GM12878 (cell line): ENCODE measurements at regions not wholly inside any gene's neighbourhood (a gene's known extent, or its start where the extent isn't known, plus 50 kb on each side); places are given as distances from the start of the nearest gene placed in this dataset.

ENCODE experiments used
- ATAC-seq: fragments of 200-7000 bp; cut with Tn5 transposase; 3 replicates; pipeline ENCODE4 v1.9.1; 2020; ENCODE audit warnings: mild to moderate bottlenecking, moderate library complexity
- BruUV-seq: library from RNA; stranded (reverse); fragments of 400-500 nt; replicated peaks from 2 replicates; lab custom pipeline; 2021; lab: Mats Ljungman, UMichigan
- CTCF ChIA-PET: fragments of 300-600 bp; sonication (Branson Sonifier 250); formaldehyde crosslinking; extraction: SDS; loops from one replicate; lab custom pipeline; 2021; ENCODE audit warnings: inconsistent platforms; lab: Yijun Ruan, JAX
- POLR2A ChIA-PET: fragments of 350-600 bp; formaldehyde crosslinking; extraction: SDS; loops from one replicate; lab custom pipeline; 2021; ENCODE audit warnings: inconsistent platforms; lab: Charles Lee
- RAD21 ChIA-PET: fragments of 300-600 bp; sonication (Branson Sonifier 250); formaldehyde crosslinking; loops from one replicate; lab custom pipeline; 2023; ENCODE audit warnings: antibody characterized with exemption; ENCODE audit not compliant: unreplicated experiment; lab: Charles Lee
- SMC1A ChIA-PET: fragments of 300-600 bp; sonication (Branson Sonifier 250); formaldehyde crosslinking; loops from one replicate; lab custom pipeline; 2023; ENCODE audit not compliant: unreplicated experiment, uncharacterized antibody; lab: Charles Lee
- DNase-seq: peaks from one replicate; pipeline ENCODE4 v3.0.0-alpha.2; 2011; ENCODE audit warnings: low read depth, low spot score
- FAIRE-seq: peaks from 3 replicates; lab custom pipeline; 2011; peaks lifted over from hg19 to GRCh38; lab: Jason Lieb, UNC
- H2AFZ ChIP-seq: 2 replicates; pipeline ENCODE4 v1.6.0; 2011; ENCODE audit warnings: low read depth, low read length, control low read depth; ENCODE audit not compliant: control insufficient read depth
- H3K27ac ChIP-seq: 2 replicates; pipeline ENCODE4 v1.5.1; 2011; ENCODE audit warnings: control low read depth; ENCODE audit not compliant: control insufficient read depth, insufficient read depth
- H3K27me3 ChIP-seq, 2 experiments: replicated peaks in 1 of 2; 2 replicates each; pipeline versions ENCODE4 v1.6.0 to v1.6.1; 2011; ENCODE audit warnings: low read length in 1 of 2; ENCODE audit not compliant: control insufficient read depth in 2 of 2, insufficient read depth in 2 of 2
- H3K36me3 ChIP-seq, 2 experiments: 2 replicates each; pipeline ENCODE4 v1.5.1; 2011; ENCODE audit warnings: low read length in 1 of 2; ENCODE audit not compliant: control insufficient read depth in 2 of 2, insufficient read depth in 2 of 2
- H3K4me1 ChIP-seq: 2 replicates; pipeline ENCODE4 v1.6.1; 2011; ENCODE audit warnings: mild to moderate bottlenecking, low read length, moderate library complexity, mixed read lengths; ENCODE audit not compliant: control insufficient read depth, insufficient read depth
- H3K4me2 ChIP-seq: 2 replicates; pipeline ENCODE4 v1.6.0; 2011; ENCODE audit warnings: control low read depth; ENCODE audit not compliant: control insufficient read depth, insufficient read depth
- H3K4me3 ChIP-seq: fragments of 200-600 bp; sonication (generic); 2 replicates; pipeline ENCODE4 v1.5.1; 2016
- H3K79me2 ChIP-seq: 2 replicates; pipeline ENCODE4 v1.6.0; 2011; ENCODE audit warnings: low read length; ENCODE audit not compliant: control insufficient read depth, insufficient read depth
- H3K9ac ChIP-seq: 2 replicates; pipeline ENCODE4 v1.8.0; 2011; ENCODE audit warnings: low read length, control low read depth, mixed read lengths; ENCODE audit not compliant: control insufficient read depth, insufficient read depth
- H3K9me3 ChIP-seq: replicated peaks from 3 replicates; pipeline ENCODE4 v1.5.1; 2011; ENCODE audit warnings: mild to moderate bottlenecking, low read length; ENCODE audit not compliant: control insufficient read depth, insufficient read depth
- H4K20me1 ChIP-seq: 2 replicates; pipeline ENCODE4 v1.6.0; 2011; ENCODE audit not compliant: control insufficient read depth, insufficient read depth
- CHD4 ChIP-seq: fragments of 200-600 bp; sonication (generic); IDR thresholded peaks from 2 replicates; pipeline ENCODE4 v1.6.1; 2016; ENCODE audit warnings: mild to moderate bottlenecking
- IKZF2 ChIP-seq, 2 experiments: fragments of 450-650 bp; IDR thresholded peaks; 2 replicates each; pipeline ENCODE4 v1.6.1; 2017; ENCODE audit warnings: mild to moderate bottlenecking in 2 of 2, moderate library complexity in 2 of 2
- IRF4 ChIP-seq: IDR thresholded peaks from 2 replicates; pipeline ENCODE4 v1.6.1; 2011; ENCODE audit warnings: low read depth, low read length
- KDM1A ChIP-seq: fragments of 200-600 bp; sonication (generic); IDR thresholded peaks from 2 replicates; pipeline ENCODE4 v1.6.1; 2016; ENCODE audit warnings: borderline replicate concordance
- NFIC ChIP-seq: IDR thresholded peaks from 2 replicates; pipeline ENCODE4 v1.6.1; 2012; ENCODE audit warnings: low read depth, mild to moderate bottlenecking, inconsistent platforms, low read length, moderate library complexity
- NFYB ChIP-seq: IDR thresholded peaks from 2 replicates; pipeline ENCODE4 v1.6.1; 2011; ENCODE audit warnings: low read depth, mild to moderate bottlenecking, low read length, improper control_type of control experiment, moderate library complexity; ENCODE audit not compliant: insufficient read depth
- NR2C2 ChIP-seq: IDR thresholded peaks from 2 replicates; pipeline ENCODE4 v1.6.1; 2011; ENCODE audit warnings: borderline replicate concordance, low read depth; ENCODE audit not compliant: control insufficient read depth, insufficient read length
- SREBF1 ChIP-seq: IDR thresholded peaks from 2 replicates; pipeline ENCODE4 v1.6.1; 2012; ENCODE audit warnings: mild to moderate bottlenecking, low read length
- SUPT20H ChIP-seq: IDR thresholded peaks from 2 replicates; pipeline ENCODE4 v1.6.1; 2011; ENCODE audit warnings: low read depth, mild to moderate bottlenecking, low read length, moderate library complexity, borderline replicate concordance; ENCODE audit not compliant: control insufficient read depth
- WRNIP1 ChIP-seq: IDR thresholded peaks from 2 replicates; pipeline ENCODE4 v1.6.1; 2011; ENCODE audit warnings: low read depth, low read length, improper control_type of control experiment, borderline replicate concordance
- YBX1 ChIP-seq: fragments of 450-650 bp; IDR thresholded peaks from 2 replicates; pipeline ENCODE4 v1.6.1; 2016; ENCODE audit warnings: antibody characterized with exemption
- YY1 ChIP-seq: IDR thresholded peaks from 2 replicates; pipeline ENCODE4 v1.6.1; 2011; ENCODE audit warnings: low read depth, mild to moderate bottlenecking, low read length
- ZNF24 ChIP-seq: fragments of 450-650 bp; IDR thresholded peaks from 2 replicates; pipeline ENCODE4 v1.6.1; 2017; ENCODE audit warnings: antibody characterized with exemption, mild to moderate bottlenecking
- ZNF274 ChIP-seq: IDR thresholded peaks from one replicate; pipeline ENCODE4 v1.8.0; 2011; ENCODE audit not compliant: insufficient read length, insufficient read depth
- ZSCAN29 ChIP-seq: fragments of 450-650 bp; IDR thresholded peaks from 2 replicates; pipeline ENCODE4 v1.6.1; 2017; ENCODE audit warnings: mild to moderate bottlenecking, moderate library complexity
- in situ Hi-C: fragments of 300-500 bp; cut with MboI; formaldehyde crosslinking; loops from 9 replicates; pipeline ENCODE4 v1.14.3; 2018; ENCODE audit warnings: mixed read lengths
- intact Hi-C: fragments of 100-400 bp; cut with micrococcal nuclease; formaldehyde crosslinking; loops from one replicate; pipeline ENCODE4 v1.14.2; 2022; ENCODE audit not compliant: unreplicated experiment
- TF ChIP-seq, protein P1 (sequence below): fragments of 450-650 bp; formaldehyde crosslinking; IDR thresholded peaks from 2 replicates; pipeline ENCODE4 v1.4.0; 2022; ENCODE audit warnings: mild to moderate bottlenecking, moderate library complexity
- TF ChIP-seq, protein P2 (sequence below): fragments of 450-650 bp; IDR thresholded peaks from 2 replicates; pipeline ENCODE4 v1.6.1; 2018; ENCODE audit warnings: borderline replicate concordance, mild to moderate bottlenecking; ENCODE audit not compliant: partially characterized antibody
- TF ChIP-seq, protein P3 (sequence below): fragments of 450-650 bp; IDR thresholded peaks from 2 replicates; pipeline ENCODE4 v1.6.1; 2014; ENCODE audit warnings: mild to moderate bottlenecking

DNA sequence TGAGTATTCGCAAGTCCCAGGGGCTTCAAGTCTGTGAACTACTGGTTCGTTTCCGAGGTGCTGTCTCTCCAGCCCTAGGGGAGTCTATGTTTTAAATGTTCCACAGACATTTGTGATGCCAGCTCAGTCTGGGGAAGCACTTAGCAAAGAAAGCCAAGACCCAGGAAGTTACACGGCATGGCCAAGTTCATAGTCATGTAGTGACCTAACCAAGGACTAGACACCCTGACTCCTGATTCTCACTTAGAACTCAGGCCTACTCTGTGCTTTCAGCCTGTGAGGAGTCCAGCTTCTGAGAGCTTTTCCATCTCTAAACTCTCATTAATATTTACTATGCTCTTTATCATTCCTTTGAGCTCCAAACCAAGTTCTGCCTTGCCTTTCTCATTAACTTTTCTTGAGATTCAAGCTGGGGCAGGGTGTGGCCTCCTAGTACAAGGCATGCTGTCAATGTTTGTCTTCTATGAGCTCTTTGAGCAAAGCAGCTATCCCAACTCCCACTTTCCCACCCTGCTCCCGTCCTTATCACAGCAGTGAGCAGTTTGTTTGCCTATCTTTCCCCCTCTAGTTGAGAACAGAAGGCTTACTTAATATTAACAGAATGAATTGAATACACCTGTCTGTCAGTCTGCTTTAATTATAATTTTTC lies 105.4 kb upstream of the FAM9C start (continued):
- TF ChIP-seq, protein P1, sequence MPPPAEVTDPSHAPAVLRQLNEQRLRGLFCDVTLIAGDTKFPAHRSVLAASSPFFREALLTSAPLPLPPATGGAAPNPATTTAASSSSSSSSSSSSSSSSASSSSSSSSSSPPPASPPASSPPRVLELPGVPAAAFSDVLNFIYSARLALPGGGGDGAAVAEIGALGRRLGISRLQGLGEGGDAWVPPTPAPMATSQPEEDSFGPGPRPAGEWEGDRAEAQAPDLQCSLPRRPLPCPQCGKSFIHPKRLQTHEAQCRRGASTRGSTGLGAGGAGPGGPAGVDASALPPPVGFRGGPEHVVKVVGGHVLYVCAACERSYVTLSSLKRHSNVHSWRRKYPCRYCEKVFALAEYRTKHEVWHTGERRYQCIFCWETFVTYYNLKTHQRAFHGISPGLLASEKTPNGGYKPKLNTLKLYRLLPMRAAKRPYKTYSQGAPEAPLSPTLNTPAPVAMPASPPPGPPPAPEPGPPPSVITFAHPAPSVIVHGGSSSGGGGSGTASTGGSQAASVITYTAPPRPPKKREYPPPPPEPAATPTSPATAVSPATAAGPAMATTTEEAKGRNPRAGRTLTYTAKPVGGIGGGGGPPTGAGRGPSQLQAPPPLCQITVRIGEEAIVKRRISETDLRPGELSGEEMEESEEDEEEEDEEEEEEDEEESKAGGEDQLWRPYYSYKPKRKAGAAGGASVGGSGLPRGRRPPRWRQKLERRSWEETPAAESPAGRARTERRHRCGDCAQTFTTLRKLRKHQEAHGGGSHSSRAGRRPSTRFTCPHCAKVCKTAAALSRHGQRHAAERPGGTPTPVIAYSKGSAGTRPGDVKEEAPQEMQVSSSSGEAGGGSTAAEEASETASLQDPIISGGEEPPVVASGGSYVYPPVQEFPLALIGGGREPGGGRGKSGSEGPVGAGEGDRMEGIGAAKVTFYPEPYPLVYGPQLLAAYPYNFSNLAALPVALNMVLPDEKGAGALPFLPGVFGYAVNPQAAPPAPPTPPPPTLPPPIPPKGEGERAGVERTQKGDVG: no peak
- no peak for TF ChIP-seq SUPT20H
- TF ChIP-seq IRF4: no peak

DNA sequence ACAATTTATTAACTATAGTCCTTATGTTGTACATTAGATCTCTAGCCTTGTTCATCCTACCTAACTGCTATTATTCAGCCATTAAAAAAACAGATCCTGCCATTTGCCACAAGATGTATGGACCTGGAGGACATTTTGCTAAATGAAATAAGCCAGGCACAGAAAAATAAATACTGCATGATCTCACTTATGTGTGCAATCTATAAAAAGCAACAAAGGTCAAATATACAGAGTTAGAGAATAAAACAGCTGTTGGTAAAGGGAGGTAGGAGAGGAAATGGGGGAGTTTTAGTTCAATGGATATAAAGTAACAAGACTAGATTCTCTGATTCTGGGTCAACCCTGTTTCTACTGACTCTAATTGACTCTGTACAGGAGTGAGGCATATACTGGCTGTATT lies 103.3 kb upstream of the FAM9C start:
- RAD21 ChIA-PET: no interaction called here
- no peak for ATAC-seq
- DNase-seq: no peak
- SMC1A ChIA-PET: interaction anchor here (1.0 to 1.5 kb wide), 2 partner anchors 14 to 55 kb away, joined by 3 to 4 read pairs; no protein-coding TSS in a partner anchor
- no peaks in the 10 kb centered on the region for H3K79me2 ChIP-seq
- CTCF ChIA-PET: interaction anchor here (1.3 kb wide), 1 partner anchor 201 kb away, joined by 5 read pairs; no protein-coding TSS in a partner anchor
- intact Hi-C loops (no loop called here), in situ Hi-C loops (no loop called here)
- no peaks in the 10 kb centered on the region for H3K4me1 ChIP-seq
- POLR2A ChIA-PET: no interaction called here
- H3K9ac ChIP-seq: no peak overlapping the region
- no peak overlapping the region for H3K4me3 ChIP-seq
- no TSS peak for BruUV-seq
- no peak overlapping the region for H2AFZ ChIP-seq
- H3K36me3 ChIP-seq: no peaks in the 10 kb centered on the region
- H3K27me3 ChIP-seq: no peaks in the 10 kb centered on the region
- H3K4me2 ChIP-seq: no peak overlapping the region
- peaks cover 4% of the 10 kb centered on the region; the same call in 2 of the 3 replicates for H3K9me3 ChIP-seq
- no peak for FAIRE-seq
- H4K20me1 ChIP-seq: no peaks in the 10 kb centered on the region
- H3K27ac ChIP-seq: no peak overlapping the region
- TF ChIP-seq NFYB (no peak), CHD4 (no peak), KDM1A (no peak), NFIC (no peak), YBX1 (no peak), IKZF2 (IDR thresholded peaks at IDR 0.05) (no peak), WRNIP1 (no peak), SREBF1 (no peak), YY1 (no peak), ZNF274 (no peak), ZSCAN29 (no peak), ZNF24 (no peak), NR2C2 (no peak)
- TF ChIP-seq, protein P2, sequence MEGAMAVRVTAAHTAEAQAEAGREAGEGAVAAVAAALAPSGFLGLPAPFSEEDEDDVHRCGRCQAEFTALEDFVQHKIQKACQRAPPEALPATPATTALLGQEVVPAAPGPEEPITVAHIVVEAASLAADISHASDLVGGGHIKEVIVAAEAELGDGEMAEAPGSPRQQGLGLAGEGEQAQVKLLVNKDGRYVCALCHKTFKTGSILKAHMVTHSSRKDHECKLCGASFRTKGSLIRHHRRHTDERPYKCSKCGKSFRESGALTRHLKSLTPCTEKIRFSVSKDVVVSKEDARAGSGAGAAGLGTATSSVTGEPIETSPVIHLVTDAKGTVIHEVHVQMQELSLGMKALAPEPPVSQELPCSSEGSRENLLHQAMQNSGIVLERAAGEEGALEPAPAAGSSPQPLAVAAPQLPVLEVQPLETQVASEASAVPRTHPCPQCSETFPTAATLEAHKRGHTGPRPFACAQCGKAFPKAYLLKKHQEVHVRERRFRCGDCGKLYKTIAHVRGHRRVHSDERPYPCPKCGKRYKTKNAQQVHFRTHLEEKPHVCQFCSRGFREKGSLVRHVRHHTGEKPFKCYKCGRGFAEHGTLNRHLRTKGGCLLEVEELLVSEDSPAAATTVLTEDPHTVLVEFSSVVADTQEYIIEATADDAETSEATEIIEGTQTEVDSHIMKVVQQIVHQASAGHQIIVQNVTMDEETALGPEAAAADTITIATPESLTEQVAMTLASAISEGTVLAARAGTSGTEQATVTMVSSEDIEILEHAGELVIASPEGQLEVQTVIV: no peak
- TF ChIP-seq, protein P3, sequence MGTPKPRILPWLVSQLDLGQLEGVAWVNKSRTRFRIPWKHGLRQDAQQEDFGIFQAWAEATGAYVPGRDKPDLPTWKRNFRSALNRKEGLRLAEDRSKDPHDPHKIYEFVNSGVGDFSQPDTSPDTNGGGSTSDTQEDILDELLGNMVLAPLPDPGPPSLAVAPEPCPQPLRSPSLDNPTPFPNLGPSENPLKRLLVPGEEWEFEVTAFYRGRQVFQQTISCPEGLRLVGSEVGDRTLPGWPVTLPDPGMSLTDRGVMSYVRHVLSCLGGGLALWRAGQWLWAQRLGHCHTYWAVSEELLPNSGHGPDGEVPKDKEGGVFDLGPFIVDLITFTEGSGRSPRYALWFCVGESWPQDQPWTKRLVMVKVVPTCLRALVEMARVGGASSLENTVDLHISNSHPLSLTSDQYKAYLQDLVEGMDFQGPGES: no peak
